ENCODE measurements at regions not wholly inside any gene's neighbourhood (a gene's known extent, or its start where the extent isn't known, plus 50 kb on each side); places are given as distances from the start of the nearest gene placed in this dataset.

GRCh38 chr1:71135571-71135970 lies 54.7 kb upstream of the ZRANB2 start:
- TF ChIP-seq RCOR1 (IDR thresholded peaks at IDR 0.05; ENCODE audit: low read depth, low read length) (no peak), RARB (CRISPR knock-in tag; IDR thresholded peaks at IDR 0.05) (no peak), MAX (IDR thresholded peaks at IDR 0.05) (no peak), CTCF (IDR thresholded peaks at IDR 0.05) (no peak), ELK1 (IDR thresholded peaks at IDR 0.05; ENCODE audit: low read depth, low read length) (no peak), POLR2A (IDR thresholded peaks at IDR 0.05; ENCODE audit: low read length) (no peak)
